Stromal cell of bone marrow (primary cell): ENCODE measurements at regions not wholly inside any gene's neighbourhood (a gene's known extent, or its start where the extent isn't known, plus 50 kb on each side); places are given as distances from the start of the nearest gene placed in this dataset.
A peak's percentile ranks its signal among the peaks of the same experiment; 100 is the strongest.

Experiments used
- DNase-seq: peaks from one replicate; pipeline ENCODE4 v3.0.0-alpha.2; 2012; ENCODE audit warnings: low read depth

DNA sequence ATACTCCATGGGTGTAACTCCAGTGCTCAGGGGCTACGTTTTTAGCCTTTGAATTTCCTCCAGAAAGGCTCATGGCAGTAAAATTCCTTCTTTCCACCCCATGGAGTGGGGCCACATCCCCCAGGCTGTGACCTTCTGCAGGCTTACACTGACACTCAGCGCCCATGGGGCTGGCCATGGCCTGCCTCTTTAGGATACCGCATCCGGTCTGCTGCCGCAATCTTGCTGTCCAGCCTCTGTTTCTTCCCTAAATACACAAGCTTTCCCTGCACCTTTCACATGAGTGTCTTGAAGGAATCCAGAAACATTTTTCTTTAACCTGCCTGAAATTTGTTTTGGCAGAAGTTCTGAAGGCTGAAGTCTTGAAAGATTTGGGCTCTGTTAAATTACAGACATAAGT is 170.5 kb downstream of the NTMT2 start:
- DNase-seq, result no peak

DNA sequence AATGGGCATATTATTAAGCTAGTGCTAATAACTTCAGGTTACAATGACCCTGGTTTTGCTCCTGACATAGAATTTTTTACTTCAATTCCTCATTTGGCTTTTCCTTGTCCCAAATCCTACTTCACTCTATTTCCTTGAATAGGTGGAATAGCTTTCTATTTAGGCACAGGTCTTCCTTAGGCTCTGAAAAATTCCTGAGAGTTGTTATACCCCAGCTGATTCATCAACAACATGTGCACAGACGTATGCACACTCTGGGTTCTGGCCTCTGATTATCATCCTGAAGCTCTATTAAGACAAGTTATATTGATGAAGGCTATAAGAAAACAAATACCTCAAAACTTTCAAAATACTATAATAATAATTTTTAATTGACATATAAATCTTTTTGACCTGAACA is 172.4 kb downstream of the NTMT2 start:
- DNase-seq, result no peak

DNA sequence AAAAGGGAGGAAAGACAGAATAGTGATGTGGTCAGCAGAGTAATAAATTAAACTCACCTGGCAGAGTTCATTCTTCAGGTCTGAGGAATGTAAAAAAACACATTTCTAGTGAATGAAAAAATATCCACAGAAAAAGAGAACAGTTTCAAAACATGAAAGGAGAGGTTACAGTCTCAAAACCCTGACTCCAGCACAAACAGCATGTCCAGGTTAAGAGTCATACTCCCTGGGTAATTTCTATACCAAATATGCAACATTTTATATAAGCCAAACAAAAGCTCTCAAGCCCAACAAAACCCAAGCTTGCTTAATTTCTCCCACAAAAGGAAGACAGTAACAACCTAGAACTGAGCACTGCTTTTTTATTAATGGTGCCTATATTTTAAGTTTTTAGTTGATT is 173.0 kb downstream of the NTMT2 start:
- DNase-seq, result no peak

- no peak for DNase-seq
Observed at GRCh38 chr1:170321113-170321512, 175.4 kb downstream of the NTMT2 start.

DNA sequence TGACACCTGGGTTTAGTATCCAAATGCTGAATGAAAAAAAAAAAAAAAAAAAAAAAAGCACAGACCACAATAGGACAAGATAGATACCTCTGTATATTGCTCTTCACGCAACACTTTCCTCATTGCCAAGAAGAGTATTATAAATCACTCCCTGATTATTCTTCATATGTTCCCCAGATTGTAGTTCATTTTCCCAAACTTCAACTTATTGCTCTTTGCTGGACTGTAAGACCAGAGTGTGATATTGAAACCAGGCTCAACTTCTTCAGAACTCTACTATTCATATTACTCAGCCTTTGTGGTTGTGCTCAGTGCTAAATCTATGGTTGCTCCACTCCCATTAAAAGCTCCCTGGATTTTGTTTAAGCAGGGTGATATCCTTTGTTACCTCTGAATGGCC is 180.4 kb downstream of the NTMT2 start:
- DNase-seq, result no peak

- DNase-seq, result no peak
Observed at GRCh38 chr1:170332801-170333200, 187.0 kb downstream of the NTMT2 start.

GRCh38 chr1:170337413-170337994 is 191.7 kb downstream of the NTMT2 start:
- no peak for DNase-seq

GRCh38 chr1:170339534-170339933 is 192.4 kb upstream of the GORAB start:
- DNase-seq, result no peak

GRCh38 chr1:170340308-170340707 is 191.7 kb upstream of the GORAB start:
- DNase-seq, result no peak

GRCh38 chr1:170351366-170351946 is 180.5 kb upstream of the GORAB start:
- peak; percentile 87 for DNase-seq

DNA sequence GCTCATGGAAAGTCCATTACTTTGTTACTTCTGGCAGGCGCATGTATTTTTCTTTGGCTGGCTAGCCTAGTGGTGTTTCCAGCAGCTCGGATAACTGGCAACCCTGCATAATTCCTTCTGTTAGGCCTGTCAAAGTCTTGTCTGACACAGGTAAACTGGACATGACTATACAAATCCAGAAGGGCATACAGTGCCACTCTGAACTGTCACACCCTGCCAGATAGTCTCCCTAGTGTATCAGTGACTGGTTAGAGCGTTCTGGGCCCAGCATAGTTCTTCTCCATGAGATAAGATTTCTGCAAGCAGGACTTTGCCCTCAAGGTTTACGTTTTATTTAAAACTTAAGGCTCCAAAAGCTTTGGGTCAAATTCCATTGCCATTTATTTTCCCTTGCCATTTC is 177.7 kb upstream of the GORAB start:
- no peak for DNase-seq

GRCh38 chr1:170354690-170355089 is 177.3 kb upstream of the GORAB start:
- DNase-seq, result no peak

DNA sequence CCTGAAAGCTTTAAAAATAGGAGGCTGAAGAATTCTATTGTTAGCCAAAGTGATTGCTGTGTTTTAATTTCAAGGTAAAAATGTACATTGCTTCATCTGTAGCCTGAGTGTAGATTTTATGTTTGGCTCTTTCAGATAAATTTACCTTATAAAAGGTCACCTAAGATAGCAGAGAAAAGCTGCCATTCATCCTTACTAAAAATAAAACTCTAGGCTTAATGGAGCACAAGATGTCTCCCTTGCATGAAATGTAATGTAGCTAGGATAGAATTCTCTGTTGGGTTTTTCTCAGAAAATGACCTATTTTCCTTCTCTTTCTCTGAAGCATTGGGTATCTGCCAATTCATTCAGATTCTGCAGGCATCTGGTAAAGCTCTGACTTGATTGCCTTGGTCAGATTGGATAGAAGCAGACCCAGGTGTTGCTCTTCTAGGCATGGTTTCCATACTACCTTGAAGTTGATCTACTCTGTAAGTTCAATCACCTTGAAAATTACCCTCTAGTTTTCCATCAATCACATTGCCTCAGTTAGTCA is 176.6 kb upstream of the GORAB start:
- no peak for DNase-seq

GRCh38 chr1:170356585-170356984 is 175.4 kb upstream of the GORAB start:
- DNase-seq, result no peak

GRCh38 chr1:170357750-170358149 is 174.2 kb upstream of the GORAB start:
- DNase-seq, result no peak

DNA sequence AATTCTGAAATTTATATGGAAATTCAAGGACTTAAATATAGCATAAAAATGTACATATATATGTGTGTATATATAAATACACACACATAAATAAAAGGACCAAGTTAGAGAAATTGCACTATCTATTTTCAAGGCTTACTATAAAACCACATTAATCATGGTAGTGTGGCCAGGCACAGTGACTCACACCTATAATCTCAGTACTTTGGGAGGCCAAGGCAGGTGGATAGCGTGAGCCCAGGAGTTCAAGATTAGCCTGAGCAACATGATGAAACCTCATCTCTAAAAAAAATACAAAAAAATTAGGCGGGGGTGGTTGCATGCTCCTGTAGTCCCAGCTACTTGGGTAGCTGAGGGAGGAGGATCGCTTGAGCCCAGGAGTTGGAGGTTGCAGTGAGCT is 171.4 kb upstream of the GORAB start:
- no peak for DNase-seq

DNA sequence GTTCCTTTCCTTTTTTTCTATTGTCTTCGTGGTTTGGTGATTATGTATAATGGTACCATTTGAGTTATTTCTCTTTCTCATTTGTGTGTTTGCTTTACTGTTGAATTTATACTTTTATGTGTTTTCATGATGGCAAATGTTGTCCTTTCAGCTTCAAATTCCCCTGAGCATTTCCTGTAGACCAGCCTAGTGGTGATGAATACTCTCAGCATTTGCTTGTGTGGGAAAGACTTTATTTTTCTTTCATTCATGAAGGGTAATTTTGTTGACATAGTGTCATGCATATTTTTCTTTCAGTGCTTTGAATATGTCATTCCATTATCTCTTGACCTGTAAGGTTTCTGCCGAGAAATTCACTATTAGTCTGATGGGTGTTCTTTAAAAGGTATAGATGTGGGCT is 166.6 kb upstream of the GORAB start:
- DNase-seq, result no peak

GRCh38 chr1:170366980-170367379 is 165.0 kb upstream of the GORAB start:
- DNase-seq, result no peak

DNA sequence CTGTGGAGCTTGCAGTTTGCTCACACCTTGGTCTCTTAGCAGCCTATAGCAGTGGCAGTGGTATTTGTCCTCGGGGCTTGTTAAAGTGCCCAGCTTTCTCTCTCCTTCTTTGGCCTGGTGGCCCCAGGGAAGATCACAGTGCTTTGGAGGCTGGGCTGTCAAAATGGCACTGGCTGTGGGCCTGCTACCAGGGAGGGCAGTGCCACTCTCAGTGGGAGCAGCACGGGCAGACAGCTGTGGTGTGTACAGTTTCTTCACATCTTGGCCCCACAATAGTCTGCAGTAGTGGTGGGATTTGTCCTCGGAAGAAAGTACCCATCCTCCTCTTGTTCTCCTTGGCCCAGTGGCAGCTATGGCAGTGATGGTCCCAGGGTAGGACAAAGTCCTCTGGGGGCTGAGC is 164.4 kb upstream of the GORAB start:
- no peak for DNase-seq

- DNase-seq, result no peak
Observed at GRCh38 chr1:170369000-170369399, 163.0 kb upstream of the GORAB start.

- DNase-seq, result no peak
Observed at GRCh38 chr1:170369417-170369816, 162.5 kb upstream of the GORAB start.

- no peak for DNase-seq
Observed at GRCh38 chr1:170370087-170370486, 161.9 kb upstream of the GORAB start.

- no peak for DNase-seq
Observed at GRCh38 chr1:170375082-170375723, 156.8 kb upstream of the GORAB start.
